ENCODE measurements at regions not wholly inside any gene's neighbourhood (a gene's known extent, or its start where the extent isn't known, plus 50 kb on each side); places are given as distances from the start of the nearest gene placed in this dataset.

DNA sequence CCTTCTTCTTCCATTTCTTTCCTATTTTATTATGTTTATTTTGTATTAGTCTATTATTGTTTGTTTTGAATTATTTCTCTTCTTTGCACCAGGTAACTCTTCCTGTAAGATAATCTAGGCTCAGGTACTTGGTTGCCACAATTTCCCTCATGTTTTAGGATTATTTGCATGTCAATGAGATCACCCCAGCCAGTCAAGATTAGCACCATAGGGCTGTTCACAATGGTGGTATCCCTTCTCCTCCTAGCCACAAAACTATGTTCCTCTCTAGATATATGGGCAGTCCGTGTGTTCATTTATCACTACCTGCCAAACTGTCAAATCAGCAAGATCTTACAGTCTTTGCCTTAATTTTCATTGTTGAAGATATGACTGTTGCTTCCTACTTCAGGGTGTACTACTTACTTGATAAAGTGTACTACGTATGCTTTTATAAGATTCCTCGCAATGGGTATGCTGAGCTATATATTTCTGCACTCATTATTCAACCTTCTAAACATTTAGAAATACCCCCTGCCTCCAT lies 1536.2 kb downstream of the PLA2G4A start:
- no peak for DNase-seq

DNA sequence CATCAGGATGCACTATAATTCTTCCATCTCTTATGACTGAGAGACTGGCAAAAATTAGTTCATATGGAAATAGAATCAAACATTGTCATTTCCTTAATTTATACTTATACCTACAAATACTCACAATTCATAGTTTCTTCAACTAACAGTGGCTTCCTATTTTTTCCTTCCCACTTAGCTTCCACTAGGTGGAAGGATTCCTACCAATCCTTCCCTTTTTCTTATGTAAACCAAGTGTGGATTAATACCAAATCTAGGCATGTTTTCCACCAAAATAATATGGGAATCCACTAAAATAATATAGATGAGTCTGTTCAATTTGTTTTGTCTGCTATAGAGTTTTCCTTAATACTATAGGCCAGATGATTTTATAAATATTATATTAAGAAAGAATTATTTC lies 1537.1 kb downstream of the PLA2G4A start:
- no peak for DNase-seq

DNA sequence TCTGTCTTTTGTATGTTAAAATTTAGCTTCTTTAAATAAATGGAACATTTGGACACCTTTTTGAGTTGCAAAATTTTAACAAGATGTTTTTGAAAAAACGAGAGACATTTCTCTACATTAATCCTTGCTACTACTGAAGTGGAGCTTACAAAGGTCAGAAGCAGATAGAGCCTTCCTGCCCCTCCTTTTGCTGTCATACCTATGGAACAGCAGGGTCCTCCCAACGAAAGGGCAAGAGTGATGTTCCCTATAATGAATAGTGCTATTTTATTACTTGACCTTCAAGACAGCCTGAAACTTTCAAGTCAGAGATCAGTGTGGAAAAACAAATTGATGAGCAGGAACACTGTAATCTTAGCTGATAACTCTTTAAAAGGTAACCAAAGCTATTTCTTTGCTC lies 1538.9 kb downstream of the PLA2G4A start:
- no peak for DNase-seq

DNA sequence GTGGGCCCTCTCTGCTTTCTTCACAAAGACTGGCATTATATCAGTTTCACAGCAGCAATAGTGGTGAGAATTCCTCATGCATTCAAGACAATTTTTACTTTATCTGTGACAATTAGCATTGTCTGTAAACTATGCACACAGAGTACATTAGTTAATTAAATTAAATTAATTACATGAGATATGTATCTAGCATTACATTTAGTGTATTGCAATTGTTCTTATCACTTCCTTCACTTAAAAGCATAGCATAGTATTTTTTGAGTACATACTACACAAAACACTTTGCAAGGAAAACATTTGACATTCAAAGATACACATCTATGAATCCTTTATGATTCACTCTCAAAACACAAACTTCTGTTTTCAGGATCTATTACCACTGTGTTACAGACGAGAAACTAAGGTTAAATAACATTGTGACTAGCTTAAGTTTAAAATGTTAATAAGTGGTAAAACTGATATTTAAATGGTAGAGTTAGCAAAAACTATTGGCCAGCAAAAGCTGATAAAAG lies 1542.6 kb downstream of the PLA2G4A start:
- DNase-seq, result no peak

DNA sequence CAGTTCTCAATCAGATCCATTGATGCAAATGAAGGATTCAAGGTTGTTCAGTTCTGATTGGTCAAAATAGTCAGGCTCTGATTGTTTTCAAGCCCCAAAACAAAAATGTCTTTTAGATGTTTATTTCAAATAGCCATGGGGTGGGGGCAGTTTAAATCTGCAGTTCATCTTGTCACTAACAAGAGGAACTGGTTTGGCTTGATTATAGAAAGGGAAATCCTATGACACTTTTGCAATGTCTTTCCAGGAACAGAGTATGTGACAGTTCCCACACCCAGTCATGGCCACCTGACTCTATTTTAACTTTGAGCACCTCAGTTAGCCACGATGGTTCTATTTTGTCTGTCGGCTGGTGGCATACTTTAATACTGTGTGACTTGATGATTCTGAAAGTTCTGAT lies 1544.1 kb downstream of the PLA2G4A start:
- DNase-seq, result peak; percentile 11 to 36

DNA sequence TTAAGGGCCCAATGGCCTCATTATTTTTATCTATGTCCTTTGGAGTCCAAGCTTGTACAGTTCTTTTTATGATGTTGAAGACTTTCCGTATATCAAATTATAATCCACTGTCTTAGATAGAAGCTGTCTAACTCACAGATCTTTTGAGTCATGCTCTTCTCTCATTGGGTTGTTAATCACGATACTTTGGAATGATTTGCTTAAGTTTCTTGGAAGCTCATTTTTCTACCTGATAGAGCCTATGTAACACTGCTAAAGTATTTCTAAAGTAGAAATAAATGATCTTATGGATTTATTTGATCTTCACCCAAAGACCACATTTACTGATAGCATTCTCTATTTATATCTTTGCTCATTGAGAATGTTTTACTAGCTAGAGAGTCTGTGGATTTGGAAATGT lies 1554.1 kb downstream of the PLA2G4A start:
- no peak for DNase-seq

DNA sequence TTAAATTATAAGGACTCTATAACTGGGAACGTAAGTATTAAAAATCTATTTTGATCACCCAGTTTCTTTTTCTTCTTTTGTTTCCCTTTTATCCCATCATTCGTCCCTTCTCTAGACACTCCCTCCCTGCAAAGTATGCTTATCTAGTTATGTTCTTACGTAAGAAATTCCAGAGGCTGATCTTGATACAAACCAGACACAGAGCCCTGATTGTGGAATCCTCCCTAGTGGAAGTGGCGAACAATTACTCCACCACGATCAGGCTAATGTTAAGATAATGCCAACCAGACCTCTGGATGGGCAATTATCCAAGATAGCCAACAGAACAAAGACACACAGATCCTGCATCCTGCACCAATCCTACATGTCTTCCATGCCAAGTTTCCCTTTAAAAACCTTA lies 1557.4 kb downstream of the PLA2G4A start:
- no peak for DNase-seq

DNA sequence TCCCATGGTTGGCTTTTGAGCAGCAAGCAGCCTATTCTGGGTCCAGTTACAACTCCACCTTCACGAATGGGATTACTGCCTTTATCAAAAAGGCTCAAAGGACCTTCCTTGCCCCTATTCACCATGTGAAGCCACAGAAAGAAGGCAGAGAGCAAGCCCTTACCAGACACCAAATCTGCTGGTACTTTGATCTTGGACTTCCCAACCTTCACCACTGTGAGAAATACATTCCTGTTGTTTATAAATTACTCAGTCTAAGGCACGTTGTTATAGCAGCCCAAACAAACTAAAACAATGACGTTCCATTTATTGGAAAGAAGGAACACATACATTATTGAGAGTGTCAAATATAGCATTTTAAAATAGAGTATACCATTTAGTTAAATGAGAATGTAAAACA lies 1557.9 kb downstream of the PLA2G4A start:
- DNase-seq, result no peak

DNA sequence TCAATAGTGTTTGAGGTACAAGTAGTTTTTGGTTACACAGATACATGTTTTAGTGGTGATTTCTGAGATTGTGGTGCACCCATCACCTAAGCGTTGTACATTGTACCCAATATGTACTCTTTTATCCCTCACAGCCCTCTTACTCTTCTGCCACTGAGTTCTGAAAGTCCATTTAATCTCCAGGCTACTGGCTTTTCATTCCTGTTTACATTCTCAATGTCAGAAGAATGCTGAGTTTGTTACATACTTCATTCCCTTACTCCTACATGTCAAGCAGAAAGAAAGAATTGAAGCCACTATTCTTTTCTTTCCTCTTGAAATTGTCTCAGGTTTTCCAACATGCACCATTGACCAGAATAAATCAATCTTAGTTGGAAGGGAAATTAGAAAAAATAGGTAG lies 1565.9 kb downstream of the PLA2G4A start:
- DNase-seq, result no peak

DNA sequence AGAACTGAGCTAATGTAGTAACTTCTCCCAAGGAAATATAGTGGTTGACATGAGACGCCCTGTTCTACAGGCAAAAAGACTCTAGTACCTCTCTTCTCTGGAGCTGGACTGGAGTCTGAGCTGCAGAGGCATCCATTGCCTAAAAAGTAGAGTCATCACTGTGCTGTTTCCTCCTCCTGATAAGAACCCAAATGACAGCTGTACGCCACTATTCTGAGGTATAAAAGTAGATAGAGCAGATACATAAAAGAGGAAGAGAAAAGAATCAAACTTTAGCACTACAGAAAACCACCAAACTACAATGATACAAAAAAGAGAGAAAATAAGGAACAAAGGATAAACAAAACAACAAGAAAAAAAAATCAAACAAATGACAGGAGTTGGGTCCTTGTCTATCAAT lies 1568.8 kb downstream of the PLA2G4A start:
- DNase-seq, result no peak

DNA sequence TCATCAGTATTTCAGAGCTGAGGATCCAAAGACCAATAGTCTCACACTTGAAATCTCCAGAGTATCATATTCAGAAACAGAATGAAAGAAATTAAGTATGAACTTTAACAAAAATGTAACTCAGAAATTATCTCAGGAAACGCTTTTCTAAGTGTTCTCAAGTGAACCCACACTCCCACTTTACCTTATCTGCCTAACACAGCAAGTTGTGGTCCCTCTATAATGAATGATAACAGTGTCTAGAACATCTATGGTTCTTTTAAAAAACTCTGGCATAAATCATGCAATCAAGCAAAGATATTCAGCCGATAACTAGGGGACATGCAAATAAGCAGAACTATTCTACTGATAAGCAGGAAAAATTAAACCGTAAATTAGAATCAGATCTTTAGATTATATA lies 1574.2 kb downstream of the PLA2G4A start:
- DNase-seq, result no peak

DNA sequence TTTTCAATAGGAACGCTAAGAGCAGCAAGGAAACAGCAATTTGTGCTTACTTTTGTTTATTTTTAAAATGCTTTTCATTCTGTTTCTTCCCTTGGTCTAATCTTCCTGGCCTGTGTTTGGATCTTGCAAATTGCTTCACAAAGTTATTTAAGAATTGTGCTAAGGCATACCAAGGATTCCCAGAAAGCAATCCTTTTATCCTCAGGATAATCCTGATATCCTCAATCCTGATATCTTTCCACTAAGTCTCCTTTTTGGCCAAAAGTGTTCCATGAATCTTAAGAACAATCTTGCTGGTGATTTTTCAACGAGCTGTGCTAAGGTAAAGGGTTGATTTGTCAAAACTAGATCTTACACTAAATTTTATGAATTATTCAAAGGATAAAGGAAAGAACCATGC lies 1577.9 kb downstream of the PLA2G4A start:
- DNase-seq, result no peak

DNA sequence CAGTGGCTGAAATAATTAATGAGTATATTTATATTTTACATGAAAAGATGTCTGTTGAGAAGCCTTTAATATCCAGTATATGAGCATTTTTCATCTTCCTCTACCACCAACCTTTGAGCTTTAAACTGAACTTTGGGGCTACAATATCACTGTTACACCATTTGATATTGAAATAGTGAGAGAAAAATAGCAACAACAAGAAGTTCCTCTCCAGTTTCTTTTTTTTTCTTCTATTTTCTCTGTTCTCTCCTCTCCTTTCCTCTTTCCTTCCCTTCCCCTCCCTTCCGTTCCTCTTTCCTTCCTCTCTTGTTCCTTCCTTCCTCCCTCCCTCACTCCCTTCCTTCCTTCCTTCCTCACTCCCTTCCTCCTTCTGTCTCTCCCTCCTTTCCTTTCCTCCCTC lies 1591.4 kb downstream of the PLA2G4A start:
- DNase-seq, result no peak

DNA sequence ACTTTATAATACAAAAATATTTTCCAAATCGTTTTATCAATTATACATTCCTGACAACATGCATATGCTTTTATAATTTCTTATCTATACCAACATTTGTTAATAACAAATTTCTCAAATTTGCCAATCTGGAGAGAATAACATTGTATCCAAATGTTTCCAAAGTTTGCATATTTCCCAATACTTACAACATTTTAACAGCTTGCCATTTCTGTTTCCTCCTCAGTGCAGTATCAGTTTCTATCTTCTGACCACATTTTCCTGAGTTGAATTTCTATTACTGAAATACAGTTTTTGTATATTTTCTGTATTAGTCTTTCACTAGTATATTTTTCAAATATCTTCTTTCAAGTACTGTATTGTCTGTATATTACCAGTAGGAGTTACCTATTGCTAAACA lies 1594.3 kb downstream of the PLA2G4A start:
- peak; percentile 55 to 60 for DNase-seq

DNA sequence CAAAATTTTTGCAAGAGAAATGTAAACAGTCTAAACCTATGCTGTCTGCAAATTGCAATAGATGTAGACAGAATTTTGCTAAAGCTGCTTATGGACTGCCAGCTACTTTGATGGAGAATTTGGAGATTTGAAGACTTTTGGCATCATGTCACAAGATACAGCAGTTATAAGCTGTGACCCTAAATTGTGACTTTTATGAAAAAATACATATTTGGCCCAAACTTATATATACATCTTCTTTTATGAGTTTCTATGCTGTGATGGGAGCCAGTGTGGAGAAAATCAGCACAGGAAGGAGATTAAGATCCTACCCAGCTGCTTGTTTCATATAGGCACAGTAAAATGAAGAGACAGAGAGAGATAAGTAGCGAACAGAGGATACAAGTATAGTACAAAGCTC lies 1595.4 kb downstream of the PLA2G4A start:
- DNase-seq, result no peak

DNA sequence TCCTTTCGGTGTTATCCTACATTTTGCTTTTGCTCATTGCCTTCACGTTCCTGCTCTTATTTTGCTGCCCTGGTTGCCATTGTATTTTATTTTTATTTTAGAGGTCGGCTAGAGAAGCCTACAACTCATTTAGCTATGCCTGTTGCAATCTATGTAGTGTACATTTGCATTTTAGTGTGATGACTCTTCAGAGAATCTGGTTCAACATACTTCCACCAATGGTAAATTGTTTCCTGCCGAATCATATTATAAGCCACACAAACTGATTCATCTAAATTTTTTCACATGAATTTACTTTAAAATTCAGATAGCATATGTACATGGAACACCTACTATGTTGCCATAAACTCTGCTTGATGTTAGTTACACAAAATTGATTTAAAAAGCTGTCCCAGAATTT lies 1596.9 kb downstream of the PLA2G4A start:
- DNase-seq, result no peak

DNA sequence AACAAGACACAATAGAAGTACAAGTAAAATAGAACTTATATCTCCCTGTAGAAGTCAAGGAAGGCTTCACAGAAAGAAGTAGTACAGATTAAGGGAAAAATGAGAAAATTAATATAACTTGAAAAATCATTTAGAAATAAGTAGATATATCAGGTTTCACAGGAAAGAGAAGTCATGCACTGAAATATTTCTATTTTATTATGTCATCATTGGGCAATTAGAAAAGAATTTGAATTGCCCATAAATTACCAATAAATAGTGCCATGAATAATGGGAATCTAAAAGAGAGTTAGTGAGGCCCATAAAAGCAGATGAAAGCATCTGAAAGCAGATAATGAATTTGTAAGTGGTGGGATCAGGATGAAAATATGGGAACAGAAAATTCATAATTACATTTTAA lies 1597.8 kb downstream of the PLA2G4A start:
- no peak for DNase-seq

DNA sequence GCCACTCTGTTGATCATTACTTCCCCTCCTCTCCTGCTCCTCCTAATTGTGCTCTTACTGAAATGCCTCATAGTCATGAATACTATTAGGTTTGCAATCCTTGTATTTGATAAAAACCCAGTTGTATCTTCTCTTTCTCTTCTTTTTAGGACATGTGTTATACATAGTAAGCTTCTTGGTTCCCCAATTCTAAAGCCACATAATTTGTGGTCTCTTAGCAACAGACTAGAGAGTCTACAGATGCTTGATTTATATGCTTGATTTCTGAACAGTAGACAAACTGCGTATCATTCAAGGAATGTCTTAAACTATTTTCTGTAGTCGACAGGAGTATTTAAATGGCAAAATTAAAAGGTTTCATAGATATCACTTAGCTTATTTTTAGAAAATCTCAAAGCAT lies 1598.9 kb downstream of the PLA2G4A start:
- peak in 1 of 2 experiments; percentile 10 for DNase-seq

DNA sequence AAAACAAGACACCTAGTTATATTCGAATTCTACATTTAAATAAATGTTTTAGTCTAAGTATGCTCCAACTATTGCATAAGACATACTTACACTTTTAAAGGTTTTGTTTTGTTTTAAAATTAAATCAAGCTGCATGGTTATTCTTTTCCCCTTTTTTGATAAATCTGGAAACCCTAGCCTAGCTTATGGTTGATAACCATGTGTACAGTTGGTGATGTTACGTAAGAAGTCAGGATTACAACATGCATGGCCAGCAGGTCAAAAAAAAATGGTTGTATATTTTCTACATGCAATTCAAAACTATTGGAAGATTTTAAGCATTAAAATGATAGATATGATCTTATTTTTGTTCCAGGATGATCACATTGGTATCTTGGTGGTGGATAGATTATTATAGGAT lies 1600.6 kb downstream of the PLA2G4A start:
- peak; percentile 26 to 41 for DNase-seq

DNA sequence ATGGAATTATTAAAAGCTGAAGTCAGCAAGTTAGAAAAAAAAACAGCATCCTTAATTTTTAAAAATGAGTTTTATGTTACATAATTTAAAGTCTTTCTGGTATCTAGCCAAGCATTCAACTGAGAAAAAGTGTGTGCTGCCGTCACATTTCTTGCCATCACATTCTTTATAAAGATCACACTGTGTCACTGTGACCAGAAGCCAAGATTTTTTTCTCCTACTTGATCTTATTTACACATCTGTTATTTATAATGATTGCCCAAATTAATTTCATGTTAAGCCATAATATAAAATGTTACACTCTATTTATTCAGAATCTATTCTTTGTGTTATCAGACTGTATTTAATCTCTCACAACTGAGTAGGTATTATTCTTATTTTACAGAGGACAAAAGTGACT lies 1603.7 kb downstream of the PLA2G4A start:
- no peak for DNase-seq

DNA sequence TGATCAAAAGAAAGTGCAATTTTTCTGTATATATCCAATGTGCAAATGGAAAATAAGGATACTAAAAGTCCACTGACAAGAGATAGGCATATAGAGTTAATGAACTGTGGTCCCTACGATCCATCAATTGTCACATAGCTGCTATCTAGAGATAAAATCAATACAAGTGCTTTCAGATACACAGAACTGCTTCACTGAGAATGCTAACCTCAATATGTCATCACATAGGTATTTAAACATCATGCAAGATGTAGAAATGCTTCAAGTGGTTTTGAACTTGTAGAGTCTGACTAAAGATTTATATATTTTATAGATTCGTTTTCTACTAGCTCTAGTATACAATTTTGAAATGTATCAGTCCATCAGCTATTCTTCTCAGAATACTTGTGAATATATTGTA lies 1604.7 kb downstream of the PLA2G4A start:
- no peak for DNase-seq

DNA sequence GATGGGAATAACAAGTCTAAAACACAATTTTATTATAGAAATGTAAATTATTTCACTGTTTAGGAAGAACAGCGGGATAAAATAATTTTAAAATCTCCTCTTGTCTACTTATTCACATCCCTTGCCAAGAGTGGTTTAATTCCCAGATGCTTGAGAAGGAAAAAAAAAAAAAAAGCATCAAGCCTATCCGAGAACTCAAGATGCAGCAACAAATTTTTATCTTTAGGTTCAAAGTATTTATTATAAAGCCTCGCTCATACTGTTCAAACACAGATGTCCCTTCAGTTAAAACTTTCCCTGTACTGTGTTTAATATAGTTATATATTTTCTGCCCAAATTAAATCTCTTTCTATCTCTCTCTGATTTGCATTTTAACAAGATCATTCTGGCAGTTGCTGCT lies 1615.8 kb downstream of the PLA2G4A start:
- no peak for DNase-seq

DNA sequence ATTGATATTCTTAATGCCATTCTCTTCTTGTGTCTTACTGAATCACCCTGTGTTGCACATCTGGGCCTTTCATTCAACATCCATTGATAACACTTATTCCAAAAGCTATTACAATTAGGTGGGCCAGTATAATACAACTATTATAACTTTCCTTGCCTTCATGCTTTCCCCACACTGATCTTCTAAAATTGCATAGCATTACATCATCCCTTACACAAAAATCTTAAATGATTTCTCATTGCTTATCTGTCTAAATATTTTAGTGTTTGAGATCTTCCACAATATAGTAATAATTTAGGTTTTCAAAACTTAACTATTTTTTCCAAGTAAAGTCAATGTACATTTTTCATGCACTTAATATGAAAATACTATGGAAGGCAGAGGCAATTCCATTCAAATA lies 1634.1 kb downstream of the PLA2G4A start:
- no peak for DNase-seq

DNA sequence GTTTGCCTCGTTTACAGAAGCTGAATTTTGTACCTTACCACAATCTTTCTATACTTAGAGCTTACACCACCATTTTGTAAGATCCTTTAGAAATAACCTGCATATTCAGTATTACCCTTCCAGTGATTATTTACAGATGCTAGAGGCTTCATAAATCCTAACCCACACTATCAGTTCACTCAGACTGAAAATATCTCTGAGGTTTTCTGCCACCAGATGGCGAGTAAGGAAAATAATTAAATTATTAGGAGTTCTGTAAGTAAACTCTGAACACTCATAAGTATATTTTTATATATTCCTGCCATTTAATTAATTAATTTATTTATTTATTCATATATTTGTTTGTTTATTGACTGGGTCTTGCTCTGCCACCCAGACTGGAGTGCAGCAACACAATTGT lies 1635.2 kb downstream of the PLA2G4A start:
- no peak for DNase-seq

DNA sequence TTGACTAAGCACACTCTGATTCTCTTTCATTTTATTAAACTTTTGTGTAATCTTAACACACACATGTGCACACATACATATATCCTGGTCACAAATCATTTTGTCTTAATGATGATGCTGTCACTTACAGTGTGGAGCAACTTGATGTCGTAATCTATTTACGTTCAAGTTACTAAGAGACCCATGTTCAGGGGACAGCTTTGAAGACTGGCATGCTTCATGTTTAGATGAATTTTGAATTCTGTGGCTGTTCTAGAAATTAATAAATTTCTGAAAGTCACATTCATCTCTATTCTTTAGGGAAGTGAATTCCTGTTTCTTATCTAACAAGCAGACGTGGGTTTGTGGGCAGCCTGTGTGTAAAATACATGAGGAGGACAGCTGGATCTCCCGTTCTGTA lies 1637.8 kb downstream of the PLA2G4A start:
- no peak for DNase-seq

DNA sequence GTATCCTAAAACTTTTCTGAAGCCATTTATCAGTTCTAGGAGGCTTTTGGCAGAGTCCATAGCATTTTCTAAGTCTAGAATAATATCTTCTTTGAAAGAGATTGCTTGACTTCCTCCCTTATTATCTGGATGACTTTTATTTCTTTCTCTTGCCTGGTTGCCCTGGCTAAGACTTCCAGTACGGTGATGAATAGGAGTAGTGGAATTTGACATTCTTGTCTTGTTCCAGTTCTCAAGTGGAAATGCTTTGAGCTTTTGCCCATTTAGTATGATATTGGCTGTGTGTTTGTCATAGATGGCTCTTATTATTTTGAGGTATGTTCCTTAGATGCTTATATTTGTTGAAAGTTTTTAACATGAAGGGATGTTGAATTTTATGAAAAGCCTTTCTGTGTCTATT lies 1647.9 kb downstream of the PLA2G4A start:
- DNase-seq, result no peak

Data from AML-193 (cell line).